HG03060 (cell line): ENCODE measurements at regions not wholly inside any gene's neighbourhood (a gene's known extent, or its start where the extent isn't known, plus 50 kb on each side); places are given as distances from the start of the nearest gene placed in this dataset.

Source experiments
- ATAC-seq: cut with Tn5 transposase; IDR thresholded peaks from one replicate; pipeline ENCODE4 v1.9.1; 2021; ENCODE audit warnings: low read depth, moderate number of reproducible peaks; ENCODE audit not compliant: unreplicated experiment

- ATAC-seq, result no peak
Observed at GRCh38 chr2:163302141-163302540, 433.7 kb downstream of the FIGN start.

- ATAC-seq, result no peak
Observed at GRCh38 chr2:163291790-163292189, 444.0 kb downstream of the FIGN start.

- no peak for ATAC-seq
Observed at GRCh38 chr2:163281717-163282116, 443.1 kb upstream of the KCNH7 start.

GRCh38 chr2:163269374-163270021, 430.9 kb upstream of the KCNH7 start:
- ATAC-seq, result no peak

- ATAC-seq, result no peak
Observed at GRCh38 chr2:163266772-163267171, 428.2 kb upstream of the KCNH7 start.

- no peak for ATAC-seq
Observed at GRCh38 chr2:163265562-163265961, 427.0 kb upstream of the KCNH7 start.

GRCh38 chr2:163264341-163264740, 425.8 kb upstream of the KCNH7 start:
- ATAC-seq, result no peak

GRCh38 chr2:163259489-163259888, 420.9 kb upstream of the KCNH7 start:
- ATAC-seq, result no peak

GRCh38 chr2:163255086-163255485, 416.5 kb upstream of the KCNH7 start:
- no peak for ATAC-seq

GRCh38 chr2:163253621-163254285, 415.2 kb upstream of the KCNH7 start:
- no peak for ATAC-seq

- no peak for ATAC-seq
Observed at GRCh38 chr2:163252199-163252598, 413.6 kb upstream of the KCNH7 start.

- ATAC-seq, result no peak
Observed at GRCh38 chr2:163248376-163249253, 410.0 kb upstream of the KCNH7 start.

GRCh38 chr2:163247847-163248220, 409.3 kb upstream of the KCNH7 start:
- ATAC-seq, result no peak

GRCh38 chr2:163247156-163247846, 408.7 kb upstream of the KCNH7 start:
- no peak for ATAC-seq

GRCh38 chr2:163246135-163246534, 407.6 kb upstream of the KCNH7 start:
- no peak for ATAC-seq

- no peak for ATAC-seq
Observed at GRCh38 chr2:163236553-163236952, 398.0 kb upstream of the KCNH7 start.

GRCh38 chr2:163231666-163232065, 393.1 kb upstream of the KCNH7 start:
- ATAC-seq, result no peak

GRCh38 chr2:163213661-163214081, 375.1 kb upstream of the KCNH7 start:
- ATAC-seq, result no peak

GRCh38 chr2:163210430-163210918, 371.9 kb upstream of the KCNH7 start:
- no peak for ATAC-seq

GRCh38 chr2:163207693-163208370, 369.3 kb upstream of the KCNH7 start:
- no peak for ATAC-seq
